Vagina (tissue), 2 donors: ENCODE measurements at regions not wholly inside any gene's neighbourhood (a gene's known extent, or its start where the extent isn't known, plus 50 kb on each side); places are given as distances from the start of the nearest gene placed in this dataset.

Experiments
- DNase-seq, 2 donors: peaks; one replicate each; pipeline ENCODE4 v3.0.0-alpha.2; 2017; ENCODE audit errors: extremely low spot score in 2 of 2
- H3K27ac ChIP-seq: fragments of 200-600 bp; sonication (generic); one replicate; pipeline ENCODE4 v1.5.1; 2019
- H3K27me3 ChIP-seq: fragments of 200-600 bp; sonication (generic); one replicate; pipeline ENCODE4 v1.5.1; 2019
- H3K36me3 ChIP-seq, 2 donors: fragments of 200-600 bp; sonication (generic); one replicate each; pipeline ENCODE4 v1.5.1; 2017 to 2019
- H3K4me1 ChIP-seq: fragments of 200-600 bp; sonication (generic); one replicate; pipeline ENCODE4 v1.5.1; 2019
- H3K4me3 ChIP-seq, 2 donors: fragments of 200-600 bp; sonication (generic); 1 replicate in 1 of 2; 2 replicates in 1 of 2; pipeline ENCODE4 v1.5.1; 2016 to 2019
- H3K9me3 ChIP-seq: fragments of 200-600 bp; sonication (generic); one replicate; pipeline ENCODE4 v1.5.1; 2019
- POLR2A ChIP-seq, 2 donors: fragments of 450-650 bp; IDR thresholded peaks; one replicate each; pipeline ENCODE4 v1.6.1; 2017; ENCODE audit warnings: antibody characterized with exemption in 2 of 2, mild to moderate bottlenecking in 2 of 2, moderate library complexity in 2 of 2
- POLR2AphosphoS5 ChIP-seq, 2 donors: sonication (generic); formaldehyde crosslinking; IDR thresholded peaks; one replicate each; pipeline ENCODE4 v1.9.0; 2017; ENCODE audit warnings: antibody characterized with exemption in 2 of 2, mild to moderate bottlenecking in 2 of 2, low read depth in 1 of 2; ENCODE audit not compliant: insufficient read depth in 1 of 2
- intact Hi-C: fragments of 100-400 bp; cut with DNase I; formaldehyde crosslinking; loops from one replicate; pipeline ENCODE4 v1.15.1; 2023
- TF ChIP-seq, protein P1 (sequence below), 3 experiments: fragments of 450-650 bp in 2 of 3; fragments of 200-600 bp in 1 of 3; sonication (generic) in 1 of 3; IDR thresholded peaks; one replicate each; pipeline ENCODE4 v1.5.1; 2017 to 2019; ENCODE audit warnings: antibody characterized with exemption in 3 of 3, mild to moderate bottlenecking in 2 of 3, moderate library complexity in 2 of 3

DNA sequence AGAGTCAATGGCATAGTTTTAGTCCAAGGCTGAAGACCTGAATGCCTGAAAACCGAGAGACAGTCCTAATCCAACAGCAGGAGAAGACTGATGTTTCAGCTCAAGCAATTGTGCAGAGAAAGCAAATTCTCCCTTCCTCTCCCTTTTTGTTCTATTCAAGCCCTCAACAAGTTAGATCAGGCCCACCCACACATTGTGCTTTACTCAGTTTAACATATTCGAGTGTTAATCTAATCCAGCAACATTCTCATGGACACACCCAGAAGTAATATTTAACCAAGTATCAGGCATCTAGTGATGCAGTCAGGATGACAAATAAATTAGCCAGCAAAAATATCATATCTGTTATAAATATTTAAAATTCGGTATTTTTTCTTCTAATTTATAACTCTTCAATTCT is 261.1 kb downstream of the HDGFL1 start:
- no peak overlapping the region for H3K27ac ChIP-seq
- H3K9me3 ChIP-seq, result no peaks in the 10 kb centered on the region
- peaks cover 11% of the 10 kb centered on the region for H3K4me1 ChIP-seq
- no peaks in the 10 kb centered on the region for H3K27me3 ChIP-seq
- TF ChIP-seq POLR2A (IDR thresholded peaks at IDR 0.05) (no peak), POLR2AphosphoS5 (IDR thresholded peaks at IDR 0.05; ENCODE audit: insufficient read depth in 1 of 2, low read depth in 1 of 2) (no peak)
- TF ChIP-seq, protein P1, sequence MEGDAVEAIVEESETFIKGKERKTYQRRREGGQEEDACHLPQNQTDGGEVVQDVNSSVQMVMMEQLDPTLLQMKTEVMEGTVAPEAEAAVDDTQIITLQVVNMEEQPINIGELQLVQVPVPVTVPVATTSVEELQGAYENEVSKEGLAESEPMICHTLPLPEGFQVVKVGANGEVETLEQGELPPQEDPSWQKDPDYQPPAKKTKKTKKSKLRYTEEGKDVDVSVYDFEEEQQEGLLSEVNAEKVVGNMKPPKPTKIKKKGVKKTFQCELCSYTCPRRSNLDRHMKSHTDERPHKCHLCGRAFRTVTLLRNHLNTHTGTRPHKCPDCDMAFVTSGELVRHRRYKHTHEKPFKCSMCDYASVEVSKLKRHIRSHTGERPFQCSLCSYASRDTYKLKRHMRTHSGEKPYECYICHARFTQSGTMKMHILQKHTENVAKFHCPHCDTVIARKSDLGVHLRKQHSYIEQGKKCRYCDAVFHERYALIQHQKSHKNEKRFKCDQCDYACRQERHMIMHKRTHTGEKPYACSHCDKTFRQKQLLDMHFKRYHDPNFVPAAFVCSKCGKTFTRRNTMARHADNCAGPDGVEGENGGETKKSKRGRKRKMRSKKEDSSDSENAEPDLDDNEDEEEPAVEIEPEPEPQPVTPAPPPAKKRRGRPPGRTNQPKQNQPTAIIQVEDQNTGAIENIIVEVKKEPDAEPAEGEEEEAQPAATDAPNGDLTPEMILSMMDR (IDR thresholded peaks at IDR 0.05), result no peak
- intact Hi-C loops, result no loop called here
- H3K4me3 ChIP-seq, result no peak overlapping the region
- no peaks in the 10 kb centered on the region for H3K36me3 ChIP-seq
- DNase-seq, result no peak

DNA sequence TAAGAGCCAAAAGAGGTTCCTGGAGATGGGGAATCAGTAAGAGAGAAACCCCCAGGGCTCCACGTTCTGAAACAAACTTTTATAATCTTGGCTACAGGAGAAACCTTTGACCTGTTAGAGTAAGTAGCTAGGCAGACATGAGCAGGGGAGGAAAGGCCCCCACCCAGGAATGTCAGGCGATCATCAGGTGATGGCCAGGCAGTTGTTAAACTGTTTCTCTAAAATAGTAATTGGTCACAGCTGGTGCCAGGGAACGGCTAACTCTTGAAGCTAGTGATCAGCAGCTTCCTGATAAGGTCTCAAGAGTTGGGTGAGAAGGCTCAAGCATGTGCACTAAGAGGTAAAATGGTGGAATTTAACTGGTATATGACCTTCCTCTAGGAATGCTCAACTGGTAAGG is 263.8 kb downstream of the HDGFL1 start:
- Histone ChIP-seq H3K27me3 (no peaks in the 10 kb centered on the region), H3K4me1 (peaks cover 5% of the 10 kb centered on the region), H3K27ac (no peak overlapping the region), H3K4me3 (no peak overlapping the region), H3K9me3 (no peaks in the 10 kb centered on the region), H3K36me3 (no peaks in the 10 kb centered on the region)
- TF ChIP-seq, protein P1 (IDR thresholded peaks at IDR 0.05), result no peak
- TF ChIP-seq POLR2AphosphoS5 (IDR thresholded peaks at IDR 0.05; ENCODE audit: insufficient read depth in 1 of 2, low read depth in 1 of 2) (no peak), POLR2A (IDR thresholded peaks at IDR 0.05) (no peak)
- DNase-seq, result no peak
- intact Hi-C loops, result no loop called here

GRCh38 chr6:22838345-22838744 is 269.0 kb downstream of the HDGFL1 start:
- TF ChIP-seq POLR2AphosphoS5 (IDR thresholded peaks at IDR 0.05; ENCODE audit: insufficient read depth in 1 of 2, low read depth in 1 of 2) (no peak), POLR2A (IDR thresholded peaks at IDR 0.05) (no peak)
- TF ChIP-seq, protein P1 (IDR thresholded peaks at IDR 0.05), result no peak
- Histone ChIP-seq H3K4me3 (no peak overlapping the region), H3K27me3 (no peaks in the 10 kb centered on the region), H3K27ac (no peak overlapping the region), H3K36me3 (no peaks in the 10 kb centered on the region), H3K4me1 (no peaks in the 10 kb centered on the region), H3K9me3 (peaks cover 6% of the 10 kb centered on the region)
- no peak for DNase-seq
- intact Hi-C loops, result no loop called here

GRCh38 chr6:22845467-22845866 is 276.1 kb downstream of the HDGFL1 start:
- intact Hi-C loops, result no loop called here
- no peak overlapping the region for H3K27ac ChIP-seq
- H3K9me3 ChIP-seq, result no peaks in the 10 kb centered on the region
- TF ChIP-seq POLR2A (IDR thresholded peaks at IDR 0.05) (no peak), POLR2AphosphoS5 (IDR thresholded peaks at IDR 0.05; ENCODE audit: insufficient read depth in 1 of 2, low read depth in 1 of 2) (no peak)
- no peak for DNase-seq
- H3K4me3 ChIP-seq, result no peak overlapping the region
- H3K36me3 ChIP-seq, result no peaks in the 10 kb centered on the region
- H3K4me1 ChIP-seq, result no peaks in the 10 kb centered on the region
- H3K27me3 ChIP-seq, result no peaks in the 10 kb centered on the region

GRCh38 chr6:22848121-22848520 is 278.8 kb downstream of the HDGFL1 start:
- no peaks in the 10 kb centered on the region for H3K36me3 ChIP-seq
- no peak for DNase-seq
- H3K4me3 ChIP-seq, result no peak overlapping the region
- H3K27me3 ChIP-seq, result no peaks in the 10 kb centered on the region
- TF ChIP-seq, protein P1 (IDR thresholded peaks at IDR 0.05), result no peak
- TF ChIP-seq POLR2A (IDR thresholded peaks at IDR 0.05) (no peak), POLR2AphosphoS5 (IDR thresholded peaks at IDR 0.05; ENCODE audit: insufficient read depth in 1 of 2, low read depth in 1 of 2) (no peak)
- no peaks in the 10 kb centered on the region for H3K4me1 ChIP-seq
- intact Hi-C loops, result no loop called here
- H3K9me3 ChIP-seq, result no peaks in the 10 kb centered on the region
- H3K27ac ChIP-seq, result no peak overlapping the region
